ENCODE measurements at regions not wholly inside any gene's neighbourhood (a gene's known extent, or its start where the extent isn't known, plus 50 kb on each side); places are given as distances from the start of the nearest gene placed in this dataset.
"Not testable (repeated sequence)": the region's sequence is repeated elsewhere in the genome, so short reads cannot be mapped to it uniquely, and the experiment has no call there.

DNA sequence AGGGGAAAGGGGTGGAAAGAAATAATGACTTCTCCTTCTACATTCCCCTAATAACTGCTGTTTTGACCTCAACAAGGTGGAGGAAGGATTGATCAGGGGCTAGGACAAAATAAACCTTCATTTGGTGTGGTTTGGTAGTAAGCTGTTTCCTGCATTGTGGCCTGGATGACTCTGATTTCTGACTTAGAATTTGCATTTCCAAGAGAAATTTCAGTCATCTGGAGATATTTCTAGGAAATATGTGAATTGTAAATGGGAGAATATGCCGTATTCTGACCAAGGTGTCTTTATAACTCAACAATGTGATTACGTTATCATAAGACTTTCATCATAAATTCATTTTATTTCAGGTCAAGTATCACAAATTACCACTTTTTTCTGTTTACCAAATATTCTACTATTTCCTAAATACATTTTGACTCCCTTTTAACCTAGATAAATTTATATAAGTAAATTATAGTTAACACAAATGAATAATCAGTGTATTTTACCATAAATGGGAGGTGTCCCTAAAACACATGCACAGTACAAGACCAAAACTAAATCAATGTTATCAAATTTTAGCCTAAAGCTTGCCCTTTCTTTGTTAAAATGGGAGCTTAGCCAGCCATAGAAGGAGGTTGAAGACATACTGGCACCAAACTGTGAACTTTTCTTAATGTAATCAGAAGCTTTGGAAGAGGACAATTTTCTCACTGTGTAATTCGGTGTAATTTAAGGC lies 828.8 kb downstream of the TMTC2 start:
- TF ChIP-seq, protein P1, sequence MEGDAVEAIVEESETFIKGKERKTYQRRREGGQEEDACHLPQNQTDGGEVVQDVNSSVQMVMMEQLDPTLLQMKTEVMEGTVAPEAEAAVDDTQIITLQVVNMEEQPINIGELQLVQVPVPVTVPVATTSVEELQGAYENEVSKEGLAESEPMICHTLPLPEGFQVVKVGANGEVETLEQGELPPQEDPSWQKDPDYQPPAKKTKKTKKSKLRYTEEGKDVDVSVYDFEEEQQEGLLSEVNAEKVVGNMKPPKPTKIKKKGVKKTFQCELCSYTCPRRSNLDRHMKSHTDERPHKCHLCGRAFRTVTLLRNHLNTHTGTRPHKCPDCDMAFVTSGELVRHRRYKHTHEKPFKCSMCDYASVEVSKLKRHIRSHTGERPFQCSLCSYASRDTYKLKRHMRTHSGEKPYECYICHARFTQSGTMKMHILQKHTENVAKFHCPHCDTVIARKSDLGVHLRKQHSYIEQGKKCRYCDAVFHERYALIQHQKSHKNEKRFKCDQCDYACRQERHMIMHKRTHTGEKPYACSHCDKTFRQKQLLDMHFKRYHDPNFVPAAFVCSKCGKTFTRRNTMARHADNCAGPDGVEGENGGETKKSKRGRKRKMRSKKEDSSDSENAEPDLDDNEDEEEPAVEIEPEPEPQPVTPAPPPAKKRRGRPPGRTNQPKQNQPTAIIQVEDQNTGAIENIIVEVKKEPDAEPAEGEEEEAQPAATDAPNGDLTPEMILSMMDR (IDR thresholded peaks at IDR 0.05; ENCODE audit: low read depth, low read length), result no peak
- Histone ChIP-seq H3K27me3 (ENCODE audit: control insufficient read depth, insufficient read depth, low read length) (no peaks in the 10 kb centered on the region), H3K4me3 (ENCODE audit: low read depth, low read length) (no peak overlapping the region), H3K9me3 (ENCODE audit: control insufficient read depth, insufficient read depth, low read length) (no peaks in the 10 kb centered on the region; the same call in 1 of the 2 replicates), H3K27ac (ENCODE audit: low read depth, low read length) (no peak overlapping the region)
- ChIA-PET CTCF (no interaction called here), POLR2A (no interaction called here)
- DNase-seq (ENCODE audit: low read depth, low spot score), result no peak

DNA sequence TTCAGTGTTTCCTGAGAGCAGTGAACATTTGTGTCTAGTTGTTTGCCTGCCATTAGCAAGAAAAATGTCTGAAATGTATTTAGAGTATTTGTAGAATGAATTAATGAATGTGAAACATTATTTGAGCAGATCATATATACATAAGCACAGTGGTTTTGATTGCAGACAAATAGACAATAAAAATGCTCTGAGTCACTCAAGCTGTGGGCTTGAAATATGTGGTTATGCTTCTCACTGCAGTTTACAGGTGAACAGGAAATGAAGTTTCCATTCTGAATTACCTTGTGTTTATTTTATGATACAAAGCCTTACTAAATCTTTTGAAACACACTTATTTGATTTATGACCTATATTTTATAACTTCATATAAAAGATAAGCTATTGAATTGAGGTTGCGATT lies 827.7 kb downstream of the TMTC2 start:
- TF ChIP-seq, protein P1 (IDR thresholded peaks at IDR 0.05; ENCODE audit: low read depth, low read length), result no peak
- H3K9me3 ChIP-seq (ENCODE audit: control insufficient read depth, insufficient read depth, low read length), result no peaks in the 10 kb centered on the region; the same call in 1 of the 2 replicates
- H3K4me3 ChIP-seq (ENCODE audit: low read depth, low read length), result no peak overlapping the region
- no peak overlapping the region for H3K27ac ChIP-seq (ENCODE audit: low read depth, low read length)
- ChIA-PET POLR2A (no interaction called here), CTCF (no interaction called here)
- no peaks in the 10 kb centered on the region for H3K27me3 ChIP-seq (ENCODE audit: control insufficient read depth, insufficient read depth, low read length)
- DNase-seq (ENCODE audit: low read depth, low spot score), result no peak

DNA sequence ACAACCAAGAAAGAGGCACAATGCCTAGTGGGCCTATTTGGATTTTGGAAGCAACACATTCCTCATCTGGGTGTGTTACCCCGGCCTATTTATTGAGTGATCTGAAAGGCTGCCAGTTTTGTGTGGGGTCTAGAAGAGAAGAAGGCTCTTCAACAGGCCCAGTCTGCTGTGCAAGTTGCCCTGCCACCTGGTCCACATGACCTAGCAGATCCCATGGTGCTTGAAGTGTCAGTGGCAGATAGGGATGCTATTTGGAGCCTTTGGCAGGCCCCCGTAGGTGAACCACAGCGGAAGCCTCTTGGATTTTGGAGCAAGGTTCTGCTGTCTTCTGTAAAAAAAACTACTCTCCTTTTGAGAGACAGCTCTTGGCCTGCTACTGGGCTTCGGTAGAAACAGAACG lies 820.1 kb downstream of the TMTC2 start:
- no peak overlapping the region for H3K27ac ChIP-seq (ENCODE audit: low read depth, low read length)
- ChIA-PET CTCF (interaction anchor here (0.6 kb wide), 1 partner anchor 1138 kb away, joined by 4 read pairs; no protein-coding TSS in a partner anchor), POLR2A (no interaction called here)
- H3K9me3 ChIP-seq (ENCODE audit: control insufficient read depth, insufficient read depth, low read length), result peaks cover 5% of the 10 kb centered on the region
- TF ChIP-seq, protein P1 (IDR thresholded peaks at IDR 0.05; ENCODE audit: low read depth, low read length), result no peak
- no peak overlapping the region for H3K4me3 ChIP-seq (ENCODE audit: low read depth, low read length)
- H3K27me3 ChIP-seq (ENCODE audit: control insufficient read depth, insufficient read depth, low read length), result no peaks in the 10 kb centered on the region
- no peak for DNase-seq (ENCODE audit: low read depth, low spot score)

DNA sequence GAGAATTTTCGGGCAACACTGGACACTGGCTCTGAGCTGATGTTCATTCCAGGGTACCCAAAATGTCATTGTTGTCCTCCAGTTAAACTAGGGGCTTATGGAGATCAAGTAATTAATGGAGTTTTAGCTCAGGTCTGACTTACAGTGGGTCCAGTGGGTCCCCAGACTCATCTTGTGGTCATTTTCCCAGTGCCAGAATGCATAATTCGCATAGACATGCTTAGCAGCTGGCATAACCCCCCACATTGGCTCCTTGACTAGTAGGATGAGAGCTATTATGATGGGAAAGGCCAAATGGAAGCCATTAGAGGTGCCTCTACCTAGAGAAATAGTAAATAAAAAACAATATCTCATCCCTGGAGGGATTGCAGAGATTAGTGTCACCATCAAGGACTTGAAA lies 818.9 kb downstream of the TMTC2 start:
- H3K27me3 ChIP-seq (ENCODE audit: control insufficient read depth, insufficient read depth, low read length), result no peaks in the 10 kb centered on the region
- DNase-seq (ENCODE audit: low read depth, low spot score), result no peak
- no peak overlapping the region for H3K4me3 ChIP-seq (ENCODE audit: low read depth, low read length)
- POLR2A ChIA-PET, result no interaction called here
- H3K27ac ChIP-seq (ENCODE audit: low read depth, low read length), result no peak overlapping the region
- CTCF ChIA-PET, result no interaction called here
- TF ChIP-seq, protein P1 (IDR thresholded peaks at IDR 0.05; ENCODE audit: low read depth, low read length), result no peak
- peaks cover 5% of the 10 kb centered on the region for H3K9me3 ChIP-seq (ENCODE audit: control insufficient read depth, insufficient read depth, low read length)

DNA sequence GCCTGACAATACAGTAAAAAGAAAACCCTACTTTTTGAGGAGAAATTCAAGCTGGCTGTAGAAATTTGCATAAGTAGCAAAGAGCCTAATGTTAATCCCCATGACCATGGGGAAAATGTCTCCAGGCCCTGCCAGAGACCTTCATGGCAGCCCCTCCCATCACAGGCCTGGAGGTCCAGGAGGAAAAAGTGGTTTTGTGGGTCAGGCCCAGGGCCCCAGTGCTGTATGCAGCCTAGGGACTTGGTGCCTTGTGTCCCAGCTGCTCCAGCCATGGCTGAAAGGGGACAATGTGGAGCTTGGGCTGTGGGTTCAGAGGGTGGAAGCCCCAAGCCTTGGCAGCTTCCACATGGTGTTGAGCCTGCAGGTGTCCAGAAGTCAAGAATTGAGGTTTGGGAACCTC lies 813.2 kb downstream of the TMTC2 start:
- POLR2A ChIA-PET; H3K27ac ChIP-seq (ENCODE audit: low read depth, low read length); H3K9me3 ChIP-seq (ENCODE audit: control insufficient read depth, insufficient read depth, low read length); H3K4me3 ChIP-seq (ENCODE audit: low read depth, low read length); H3K27me3 ChIP-seq (ENCODE audit: control insufficient read depth, insufficient read depth, low read length); DNase-seq (ENCODE audit: low read depth, low spot score); CTCF ChIA-PET: not testable (repeated sequence)

Measured in AG04450 (cell line).